DOHH2 (cell line): ENCODE measurements at regions not wholly inside any gene's neighbourhood (a gene's known extent, or its start where the extent isn't known, plus 50 kb on each side); places are given as distances from the start of the nearest gene placed in this dataset.

ENCODE experiments used
- H3F3A ChIP-seq: fragments of 200-600 bp; sonication (generic), shearing (Covaris generic); 2 replicates; pipeline ENCODE4 v1.6.0; 2016; ENCODE audit warnings: antibody characterized with exemption, mild to moderate bottlenecking; ENCODE audit not compliant: control insufficient read depth, insufficient read depth
- H3K27ac ChIP-seq: fragments of 200-600 bp; sonication (generic); 2 replicates; pipeline ENCODE4 v1.5.1; 2014; ENCODE audit warnings: low read depth, mild to moderate bottlenecking, low read length, moderate library complexity
- H3K27me3 ChIP-seq: fragments of 200-600 bp; sonication (generic); 2 replicates; pipeline ENCODE4 v1.6.1; 2014; ENCODE audit warnings: mild to moderate bottlenecking, low read length, mixed read lengths; ENCODE audit not compliant: control insufficient read depth
- H3K36me3 ChIP-seq: fragments of 200-600 bp; sonication (generic); 2 replicates; pipeline ENCODE4 v1.6.1; 2014; ENCODE audit warnings: mild to moderate bottlenecking, low read length, moderate library complexity, mixed read lengths; ENCODE audit not compliant: control insufficient read depth
- H3K4me1 ChIP-seq: fragments of 200-600 bp; sonication (generic); 2 replicates; pipeline ENCODE4 v1.6.1; 2014; ENCODE audit warnings: mild to moderate bottlenecking, low read length, mixed read lengths; ENCODE audit not compliant: control insufficient read depth
- H3K4me2 ChIP-seq: fragments of 200-600 bp; sonication (generic); 2 replicates; pipeline ENCODE4 v1.6.0; 2014; ENCODE audit warnings: mild to moderate bottlenecking, low read length, moderate library complexity
- H3K4me3 ChIP-seq: fragments of 200-600 bp; sonication (generic); 2 replicates; pipeline ENCODE4 v1.5.1; 2014; ENCODE audit warnings: mild to moderate bottlenecking, low read length, mixed read lengths
- H3K79me2 ChIP-seq: fragments of 200-600 bp; sonication (generic); 2 replicates; pipeline ENCODE4 v1.6.1; 2014; ENCODE audit warnings: mild to moderate bottlenecking, low read length, mixed read lengths; ENCODE audit not compliant: control insufficient read depth
- H3K9me2 ChIP-seq: fragments of 200-600 bp; sonication (generic); replicated peaks from 2 replicates; pipeline ENCODE4 v1.6.1; 2014; ENCODE audit warnings: mild to moderate bottlenecking, low read length, mixed read lengths; ENCODE audit not compliant: control insufficient read depth
- H3K9me3 ChIP-seq: fragments of 200-600 bp; sonication (generic); 2 replicates; pipeline ENCODE4 v1.6.1; 2014; ENCODE audit warnings: antibody characterized with exemption, low read length, mixed read lengths; ENCODE audit not compliant: control insufficient read depth, insufficient read depth
- H4K20me1 ChIP-seq: fragments of 200-600 bp; sonication (generic); 2 replicates; pipeline ENCODE4 v1.6.0; 2014; ENCODE audit warnings: low read depth, mild to moderate bottlenecking, antibody characterized with exemption, low read length, moderate library complexity; ENCODE audit not compliant: control insufficient read depth, insufficient read depth
- EZH2phosphoT487 ChIP-seq: fragments of 200-600 bp; sonication (generic); IDR thresholded peaks from 2 replicates; pipeline ENCODE4 v1.6.1; 2017; ENCODE audit warnings: borderline replicate concordance, mild to moderate bottlenecking, antibody characterized with exemption, low read length, moderate library complexity, mixed read lengths
- TF ChIP-seq, protein P1 (sequence below): fragments of 200-600 bp; sonication (generic); IDR thresholded peaks from one replicate; pipeline ENCODE4 v1.5.1; 2014; ENCODE audit warnings: antibody characterized with exemption, mild to moderate bottlenecking, low read depth, low read length; ENCODE audit not compliant: poor library complexity, severe bottlenecking

- H3K9me2 ChIP-seq, result no peaks in the 10 kb centered on the region
- no peak overlapping the region for H3K4me3 ChIP-seq
- H3K9me3 ChIP-seq, result no peaks in the 10 kb centered on the region
- H3K4me1 ChIP-seq, result no peaks in the 10 kb centered on the region
- H3K4me2 ChIP-seq, result no peak overlapping the region
- no peaks in the 10 kb centered on the region for H3F3A ChIP-seq
- no peaks in the 10 kb centered on the region for H3K79me2 ChIP-seq
- no peaks in the 10 kb centered on the region for H4K20me1 ChIP-seq
- peaks cover 18% of the 10 kb centered on the region for H3K27me3 ChIP-seq
- H3K36me3 ChIP-seq, result no peaks in the 10 kb centered on the region
- TF ChIP-seq, protein P1, sequence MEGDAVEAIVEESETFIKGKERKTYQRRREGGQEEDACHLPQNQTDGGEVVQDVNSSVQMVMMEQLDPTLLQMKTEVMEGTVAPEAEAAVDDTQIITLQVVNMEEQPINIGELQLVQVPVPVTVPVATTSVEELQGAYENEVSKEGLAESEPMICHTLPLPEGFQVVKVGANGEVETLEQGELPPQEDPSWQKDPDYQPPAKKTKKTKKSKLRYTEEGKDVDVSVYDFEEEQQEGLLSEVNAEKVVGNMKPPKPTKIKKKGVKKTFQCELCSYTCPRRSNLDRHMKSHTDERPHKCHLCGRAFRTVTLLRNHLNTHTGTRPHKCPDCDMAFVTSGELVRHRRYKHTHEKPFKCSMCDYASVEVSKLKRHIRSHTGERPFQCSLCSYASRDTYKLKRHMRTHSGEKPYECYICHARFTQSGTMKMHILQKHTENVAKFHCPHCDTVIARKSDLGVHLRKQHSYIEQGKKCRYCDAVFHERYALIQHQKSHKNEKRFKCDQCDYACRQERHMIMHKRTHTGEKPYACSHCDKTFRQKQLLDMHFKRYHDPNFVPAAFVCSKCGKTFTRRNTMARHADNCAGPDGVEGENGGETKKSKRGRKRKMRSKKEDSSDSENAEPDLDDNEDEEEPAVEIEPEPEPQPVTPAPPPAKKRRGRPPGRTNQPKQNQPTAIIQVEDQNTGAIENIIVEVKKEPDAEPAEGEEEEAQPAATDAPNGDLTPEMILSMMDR, result no peak
- TF ChIP-seq EZH2phosphoT487, result no peak
- H3K27ac ChIP-seq, result no peak overlapping the region
Observed at GRCh38 chr15:29890336-29891095, 68.2 kb upstream of the TJP1 start.

- no peaks in the 10 kb centered on the region for H3F3A ChIP-seq
- H4K20me1 ChIP-seq, result no peaks in the 10 kb centered on the region
- H3K79me2 ChIP-seq, result no peaks in the 10 kb centered on the region
- no peak overlapping the region for H3K4me2 ChIP-seq
- peaks cover 22% of the 10 kb centered on the region for H3K27me3 ChIP-seq
- no peaks in the 10 kb centered on the region for H3K9me2 ChIP-seq
- no peaks in the 10 kb centered on the region for H3K4me1 ChIP-seq
- H3K9me3 ChIP-seq, result no peaks in the 10 kb centered on the region
- no peak for TF ChIP-seq EZH2phosphoT487
- TF ChIP-seq, protein P1, result no peak
- no peak overlapping the region for H3K27ac ChIP-seq
- H3K36me3 ChIP-seq, result no peaks in the 10 kb centered on the region
- no peak overlapping the region for H3K4me3 ChIP-seq
Observed at GRCh38 chr15:29889542-29890329, 67.5 kb upstream of the TJP1 start.

- no peaks in the 10 kb centered on the region for H3F3A ChIP-seq
- no peaks in the 10 kb centered on the region for H4K20me1 ChIP-seq
- H3K4me2 ChIP-seq, result no peak overlapping the region
- H3K9me3 ChIP-seq, result no peaks in the 10 kb centered on the region
- H3K27me3 ChIP-seq, result peaks cover 25% of the 10 kb centered on the region
- no peak for TF ChIP-seq EZH2phosphoT487
- TF ChIP-seq, protein P1, result no peak
- no peaks in the 10 kb centered on the region for H3K9me2 ChIP-seq
- H3K4me3 ChIP-seq, result no peak overlapping the region
- no peak overlapping the region for H3K27ac ChIP-seq
- no peaks in the 10 kb centered on the region for H3K4me1 ChIP-seq
- no peaks in the 10 kb centered on the region for H3K79me2 ChIP-seq
- no peaks in the 10 kb centered on the region for H3K36me3 ChIP-seq
Observed at GRCh38 chr15:29888646-29889045, 66.4 kb upstream of the TJP1 start.
